GM23338 (cell line): ENCODE measurements at regions not wholly inside any gene's neighbourhood (a gene's known extent, or its start where the extent isn't known, plus 50 kb on each side); places are given as distances from the start of the nearest gene placed in this dataset.

Experiments
- ATAC-seq: fragments of 200-7000 bp; cut with Tn5 transposase; 3 replicates; pipeline ENCODE4 v1.9.1; 2020
- DNase-seq: peaks from one replicate; pipeline ENCODE4 v3.0.0-alpha.2; 2015; ENCODE audit warnings: low spot score
- H2AFZ ChIP-seq: fragments of 200-600 bp; sonication (generic); 2 replicates; pipeline ENCODE4 v1.8.0; 2016; ENCODE audit warnings: antibody characterized with exemption, mild to moderate bottlenecking, moderate library complexity
- H3F3A ChIP-seq: fragments of 200-600 bp; sonication (generic); replicated peaks from 2 replicates; pipeline ENCODE4 v1.8.0; 2017; ENCODE audit warnings: antibody characterized with exemption, mixed run types, low read depth
- H3K27ac ChIP-seq: fragments of 200-600 bp; sonication (generic); 2 replicates; pipeline ENCODE4 v1.6.1; 2016; ENCODE audit warnings: low read depth
- H3K27me3 ChIP-seq: fragments of 200-600 bp; sonication (generic); 2 replicates; pipeline ENCODE4 v1.8.0; 2016; ENCODE audit warnings: mild to moderate bottlenecking, mixed run types, moderate library complexity; ENCODE audit not compliant: insufficient read depth
- H3K36me3 ChIP-seq: fragments of 200-600 bp; sonication (generic); 2 replicates; pipeline ENCODE4 v1.8.0; 2016; ENCODE audit warnings: mild to moderate bottlenecking; ENCODE audit not compliant: insufficient read depth
- H3K4me1 ChIP-seq: fragments of 200-600 bp; sonication (generic); 2 replicates; pipeline ENCODE4 v1.8.0; 2016; ENCODE audit warnings: mild to moderate bottlenecking, moderate library complexity; ENCODE audit not compliant: insufficient read depth
- H3K4me2 ChIP-seq: fragments of 200-600 bp; sonication (generic); 2 replicates; pipeline ENCODE4 v1.7.1; 2017; ENCODE audit warnings: mixed run types
- H3K4me3 ChIP-seq: fragments of 200-600 bp; sonication (generic); 2 replicates; pipeline ENCODE4 v1.6.1; 2016; ENCODE audit warnings: mixed run types
- H3K79me2 ChIP-seq: fragments of 200-600 bp; sonication (generic); replicated peaks from 2 replicates; pipeline ENCODE4 v1.8.0; 2017; ENCODE audit warnings: mild to moderate bottlenecking; ENCODE audit not compliant: insufficient read depth
- H3K9me2 ChIP-seq: fragments of 200-600 bp; sonication (generic); 2 replicates; pipeline ENCODE4 v1.8.0; 2017; ENCODE audit not compliant: insufficient read depth
- H4K20me1 ChIP-seq: fragments of 200-600 bp; sonication (generic); replicated peaks from 2 replicates; pipeline ENCODE4 v1.8.0; 2017; ENCODE audit warnings: mild to moderate bottlenecking; ENCODE audit not compliant: insufficient read depth
- H3K27ac Mint-ChIP-seq: 2 replicates; pipeline ENCODE4 v1.8.0; 2020; ENCODE audit warnings: inconsistent platforms, mild to moderate bottlenecking, moderate library complexity, mixed read lengths
- H3K27me3 Mint-ChIP-seq: 3 replicates; pipeline ENCODE4 v1.8.0; 2022; ENCODE audit warnings: low read depth, mild to moderate bottlenecking, moderate library complexity, mixed read lengths, inconsistent platforms; ENCODE audit not compliant: insufficient read depth, poor library complexity
- H3K36me3 Mint-ChIP-seq: 3 replicates; pipeline ENCODE4 v1.8.0; 2021; ENCODE audit warnings: low read depth, mild to moderate bottlenecking, inconsistent platforms, moderate library complexity, mixed read lengths
- H3K4me1 Mint-ChIP-seq: 3 replicates; pipeline ENCODE4 v1.8.0; 2020; ENCODE audit warnings: mild to moderate bottlenecking, inconsistent platforms, mixed read lengths
- H3K4me3 Mint-ChIP-seq: 3 replicates; pipeline ENCODE4 v1.8.0; 2021; ENCODE audit warnings: moderate library complexity, mild to moderate bottlenecking, inconsistent platforms, mixed read lengths
- H3K9me3 Mint-ChIP-seq: 3 replicates; pipeline ENCODE4 v1.8.0; 2020; ENCODE audit warnings: moderate library complexity, mild to moderate bottlenecking, inconsistent platforms, mixed read lengths
- CREB1 ChIP-seq: fragments of 250-450 bp; sonication (Bioruptor Pico); IDR thresholded peaks from 2 replicates; pipeline ENCODE4 v1.5.0; 2020; ENCODE audit warnings: low read depth, mild to moderate bottlenecking, moderate library complexity
- EZH2 ChIP-seq: fragments of 200-600 bp; sonication (generic); IDR thresholded peaks from one replicate; pipeline ENCODE4 v1.8.0; 2017; ENCODE audit warnings: antibody characterized with exemption, mild to moderate bottlenecking, low read depth; ENCODE audit not compliant: unreplicated experiment
- EZH2phosphoT487 ChIP-seq: fragments of 200-600 bp; sonication (generic); IDR thresholded peaks from one replicate; pipeline ENCODE4 v1.8.1; 2018; ENCODE audit warnings: antibody characterized with exemption; ENCODE audit not compliant: unreplicated experiment
- JUNB ChIP-seq: IDR thresholded peaks from one replicate; pipeline ENCODE4 v1.6.1; 2016; ENCODE audit warnings: antibody characterized with exemption; ENCODE audit not compliant: unreplicated experiment
- NANOG ChIP-seq: IDR thresholded peaks from 2 replicates; pipeline ENCODE4 v1.6.1; 2016; ENCODE audit warnings: antibody characterized with exemption, borderline replicate concordance
- POLR2AphosphoS5 ChIP-seq: IDR thresholded peaks from 2 replicates; pipeline ENCODE4 v1.6.1; 2016; ENCODE audit warnings: antibody characterized with exemption, low read depth
- STAT1 ChIP-seq: IDR thresholded peaks from one replicate; pipeline ENCODE4 v1.6.1; 2016; ENCODE audit warnings: antibody characterized with exemption; ENCODE audit not compliant: unreplicated experiment
- ZNF114 ChIP-seq: fragments of 250-450 bp; sonication (Bioruptor Pico); IDR thresholded peaks from 2 replicates; pipeline ENCODE4 v1.5.0; 2020; ENCODE audit warnings: mild to moderate bottlenecking, moderate library complexity
- ZNF331 ChIP-seq: fragments of 250-450 bp; sonication (Bioruptor Pico); IDR thresholded peaks from 2 replicates; pipeline ENCODE4 v1.5.0; 2020; ENCODE audit warnings: low read depth, mild to moderate bottlenecking, moderate library complexity
- TF ChIP-seq, protein P1 (sequence below), 2 experiments: fragments of 200-600 bp in 1 of 2; sonication (generic) in 1 of 2; conservative IDR thresholded peaks; 2 replicates each; pipeline versions ENCODE4 v1.5.1 to v1.6.1; 2016 to 2017; ENCODE audit warnings: antibody characterized with exemption in 2 of 2, low read depth in 2 of 2, mild to moderate bottlenecking in 2 of 2, moderate library complexity in 1 of 2
- TF ChIP-seq, protein P2 (sequence below): fragments of 250-450 bp; sonication (Bioruptor Pico); IDR thresholded peaks from 2 replicates; pipeline ENCODE4 v1.5.0; 2020; ENCODE audit warnings: mild to moderate bottlenecking, moderate library complexity
- TF ChIP-seq, protein P3 (sequence below): IDR thresholded peaks from 2 replicates; pipeline ENCODE4 v1.6.1; 2016; ENCODE audit warnings: antibody characterized with exemption
- TF ChIP-seq, protein P4 (sequence below): IDR thresholded peaks from one replicate; pipeline ENCODE4 v1.6.1; 2018; ENCODE audit warnings: antibody characterized with exemption; ENCODE audit not compliant: unreplicated experiment

DNA sequence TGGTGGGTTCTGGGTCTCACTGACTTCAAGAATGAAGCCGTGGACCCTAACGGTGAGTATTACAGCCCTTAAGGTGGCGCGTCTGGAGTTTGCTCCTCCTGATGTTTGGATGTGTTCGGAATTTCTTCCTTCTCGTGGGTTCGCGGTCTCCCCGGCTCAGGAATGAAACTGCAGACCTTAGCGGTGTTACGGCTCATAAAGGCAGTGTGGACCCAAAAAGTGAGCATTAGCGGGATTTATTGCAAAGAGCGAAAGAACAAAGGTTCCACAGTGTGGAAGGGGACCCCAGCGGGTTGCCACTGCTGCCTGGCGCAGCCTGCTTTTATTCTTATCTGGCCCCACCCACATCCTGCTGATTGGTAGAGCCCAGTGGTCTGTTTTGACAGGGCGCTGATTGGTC lies 420.5 kb upstream of the BCHE start:
- no peak for ATAC-seq
- H3K27me3 Mint-ChIP-seq = peaks cover 2% of the 10 kb centered on the region
- Histone ChIP-seq H3K4me1 (no peaks in the 10 kb centered on the region), H2AFZ (no peak overlapping the region), H3K4me2 (no peak overlapping the region), H3K27ac (no peak overlapping the region), H3K27me3 (no peaks in the 10 kb centered on the region), H3K9me2 (no peaks in the 10 kb centered on the region), H3K79me2 (no peaks in the 10 kb centered on the region), H4K20me1 (no peaks in the 10 kb centered on the region), H3K36me3 (no peaks in the 10 kb centered on the region; the same call in 1 of the 2 replicates), H3K4me3 (no peak overlapping the region), H3F3A (no peaks in the 10 kb centered on the region)
- DNase-seq = no peak
- no peaks in the 10 kb centered on the region for H3K4me1 Mint-ChIP-seq
- H3K27ac Mint-ChIP-seq = no peak overlapping the region
- TF ChIP-seq CREB1 (no peak), ZNF114 (no peak), POLR2AphosphoS5 (no peak), EZH2phosphoT487 (no peak), EZH2 (no peak), STAT1 (no peak), ZNF331 (CRISPR knock-in tag) (no peak), JUNB (no peak), NANOG (no peak)
- TF ChIP-seq, protein P1, sequence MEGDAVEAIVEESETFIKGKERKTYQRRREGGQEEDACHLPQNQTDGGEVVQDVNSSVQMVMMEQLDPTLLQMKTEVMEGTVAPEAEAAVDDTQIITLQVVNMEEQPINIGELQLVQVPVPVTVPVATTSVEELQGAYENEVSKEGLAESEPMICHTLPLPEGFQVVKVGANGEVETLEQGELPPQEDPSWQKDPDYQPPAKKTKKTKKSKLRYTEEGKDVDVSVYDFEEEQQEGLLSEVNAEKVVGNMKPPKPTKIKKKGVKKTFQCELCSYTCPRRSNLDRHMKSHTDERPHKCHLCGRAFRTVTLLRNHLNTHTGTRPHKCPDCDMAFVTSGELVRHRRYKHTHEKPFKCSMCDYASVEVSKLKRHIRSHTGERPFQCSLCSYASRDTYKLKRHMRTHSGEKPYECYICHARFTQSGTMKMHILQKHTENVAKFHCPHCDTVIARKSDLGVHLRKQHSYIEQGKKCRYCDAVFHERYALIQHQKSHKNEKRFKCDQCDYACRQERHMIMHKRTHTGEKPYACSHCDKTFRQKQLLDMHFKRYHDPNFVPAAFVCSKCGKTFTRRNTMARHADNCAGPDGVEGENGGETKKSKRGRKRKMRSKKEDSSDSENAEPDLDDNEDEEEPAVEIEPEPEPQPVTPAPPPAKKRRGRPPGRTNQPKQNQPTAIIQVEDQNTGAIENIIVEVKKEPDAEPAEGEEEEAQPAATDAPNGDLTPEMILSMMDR (conservative IDR thresholded peaks at IDR 0.05; ENCODE audit: low read depth in 2 of 2) = no peak
- TF ChIP-seq, protein P2, sequence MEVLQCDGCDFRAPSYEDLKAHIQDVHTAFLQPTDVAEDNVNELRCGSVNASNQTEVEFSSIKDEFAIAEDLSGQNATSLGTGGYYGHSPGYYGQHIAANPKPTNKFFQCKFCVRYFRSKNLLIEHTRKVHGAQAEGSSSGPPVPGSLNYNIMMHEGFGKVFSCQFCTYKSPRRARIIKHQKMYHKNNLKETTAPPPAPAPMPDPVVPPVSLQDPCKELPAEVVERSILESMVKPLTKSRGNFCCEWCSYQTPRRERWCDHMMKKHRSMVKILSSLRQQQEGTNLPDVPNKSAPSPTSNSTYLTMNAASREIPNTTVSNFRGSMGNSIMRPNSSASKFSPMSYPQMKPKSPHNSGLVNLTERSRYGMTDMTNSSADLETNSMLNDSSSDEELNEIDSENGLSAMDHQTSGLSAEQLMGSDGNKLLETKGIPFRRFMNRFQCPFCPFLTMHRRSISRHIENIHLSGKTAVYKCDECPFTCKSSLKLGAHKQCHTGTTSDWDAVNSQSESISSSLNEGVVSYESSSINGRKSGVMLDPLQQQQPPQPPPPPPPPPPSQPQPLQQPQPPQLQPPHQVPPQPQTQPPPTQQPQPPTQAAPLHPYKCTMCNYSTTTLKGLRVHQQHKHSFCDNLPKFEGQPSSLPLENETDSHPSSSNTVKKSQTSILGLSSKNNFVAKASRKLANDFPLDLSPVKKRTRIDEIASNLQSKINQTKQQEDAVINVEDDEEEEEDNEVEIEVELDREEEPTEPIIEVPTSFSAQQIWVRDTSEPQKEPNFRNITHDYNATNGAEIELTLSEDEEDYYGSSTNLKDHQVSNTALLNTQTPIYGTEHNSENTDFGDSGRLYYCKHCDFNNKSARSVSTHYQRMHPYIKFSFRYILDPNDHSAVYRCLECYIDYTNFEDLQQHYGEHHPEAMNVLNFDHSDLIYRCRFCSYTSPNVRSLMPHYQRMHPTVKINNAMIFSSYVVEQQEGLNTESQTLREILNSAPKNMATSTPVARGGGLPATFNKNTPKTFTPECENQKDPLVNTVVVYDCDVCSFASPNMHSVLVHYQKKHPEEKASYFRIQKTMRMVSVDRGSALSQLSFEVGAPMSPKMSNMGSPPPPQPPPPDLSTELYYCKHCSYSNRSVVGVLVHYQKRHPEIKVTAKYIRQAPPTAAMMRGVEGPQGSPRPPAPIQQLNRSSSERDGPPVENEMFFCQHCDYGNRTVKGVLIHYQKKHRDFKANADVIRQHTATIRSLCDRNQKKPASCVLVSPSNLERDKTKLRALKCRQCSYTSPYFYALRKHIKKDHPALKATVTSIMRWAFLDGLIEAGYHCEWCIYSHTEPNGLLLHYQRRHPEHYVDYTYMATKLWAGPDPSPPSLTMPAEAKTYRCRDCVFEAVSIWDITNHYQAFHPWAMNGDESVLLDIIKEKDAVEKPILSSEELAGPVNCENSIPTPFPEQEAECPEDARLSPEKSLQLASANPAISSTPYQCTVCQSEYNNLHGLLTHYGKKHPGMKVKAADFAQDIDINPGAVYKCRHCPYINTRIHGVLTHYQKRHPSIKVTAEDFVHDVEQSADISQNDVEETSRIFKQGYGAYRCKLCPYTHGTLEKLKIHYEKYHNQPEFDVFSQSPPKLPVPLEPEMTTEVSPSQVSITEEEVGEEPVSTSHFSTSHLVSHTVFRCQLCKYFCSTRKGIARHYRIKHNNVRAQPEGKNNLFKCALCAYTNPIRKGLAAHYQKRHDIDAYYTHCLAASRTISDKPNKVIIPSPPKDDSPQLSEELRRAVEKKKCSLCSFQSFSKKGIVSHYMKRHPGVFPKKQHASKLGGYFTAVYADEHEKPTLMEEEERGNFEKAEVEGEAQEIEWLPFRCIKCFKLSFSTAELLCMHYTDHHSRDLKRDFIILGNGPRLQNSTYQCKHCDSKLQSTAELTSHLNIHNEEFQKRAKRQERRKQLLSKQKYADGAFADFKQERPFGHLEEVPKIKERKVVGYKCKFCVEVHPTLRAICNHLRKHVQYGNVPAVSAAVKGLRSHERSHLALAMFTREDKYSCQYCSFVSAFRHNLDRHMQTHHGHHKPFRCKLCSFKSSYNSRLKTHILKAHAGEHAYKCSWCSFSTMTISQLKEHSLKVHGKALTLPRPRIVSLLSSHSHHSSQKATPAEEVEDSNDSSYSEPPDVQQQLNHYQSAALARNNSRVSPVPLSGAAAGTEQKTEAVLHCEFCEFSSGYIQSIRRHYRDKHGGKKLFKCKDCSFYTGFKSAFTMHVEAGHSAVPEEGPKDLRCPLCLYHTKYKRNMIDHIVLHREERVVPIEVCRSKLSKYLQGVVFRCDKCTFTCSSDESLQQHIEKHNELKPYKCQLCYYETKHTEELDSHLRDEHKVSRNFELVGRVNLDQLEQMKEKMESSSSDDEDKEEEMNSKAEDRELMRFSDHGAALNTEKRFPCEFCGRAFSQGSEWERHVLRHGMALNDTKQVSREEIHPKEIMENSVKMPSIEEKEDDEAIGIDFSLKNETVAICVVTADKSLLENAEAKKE (CRISPR knock-in tag) = no peak
- TF ChIP-seq, protein P3, sequence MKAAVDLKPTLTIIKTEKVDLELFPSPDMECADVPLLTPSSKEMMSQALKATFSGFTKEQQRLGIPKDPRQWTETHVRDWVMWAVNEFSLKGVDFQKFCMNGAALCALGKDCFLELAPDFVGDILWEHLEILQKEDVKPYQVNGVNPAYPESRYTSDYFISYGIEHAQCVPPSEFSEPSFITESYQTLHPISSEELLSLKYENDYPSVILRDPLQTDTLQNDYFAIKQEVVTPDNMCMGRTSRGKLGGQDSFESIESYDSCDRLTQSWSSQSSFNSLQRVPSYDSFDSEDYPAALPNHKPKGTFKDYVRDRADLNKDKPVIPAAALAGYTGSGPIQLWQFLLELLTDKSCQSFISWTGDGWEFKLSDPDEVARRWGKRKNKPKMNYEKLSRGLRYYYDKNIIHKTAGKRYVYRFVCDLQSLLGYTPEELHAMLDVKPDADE = no peak
- TF ChIP-seq, protein P4, sequence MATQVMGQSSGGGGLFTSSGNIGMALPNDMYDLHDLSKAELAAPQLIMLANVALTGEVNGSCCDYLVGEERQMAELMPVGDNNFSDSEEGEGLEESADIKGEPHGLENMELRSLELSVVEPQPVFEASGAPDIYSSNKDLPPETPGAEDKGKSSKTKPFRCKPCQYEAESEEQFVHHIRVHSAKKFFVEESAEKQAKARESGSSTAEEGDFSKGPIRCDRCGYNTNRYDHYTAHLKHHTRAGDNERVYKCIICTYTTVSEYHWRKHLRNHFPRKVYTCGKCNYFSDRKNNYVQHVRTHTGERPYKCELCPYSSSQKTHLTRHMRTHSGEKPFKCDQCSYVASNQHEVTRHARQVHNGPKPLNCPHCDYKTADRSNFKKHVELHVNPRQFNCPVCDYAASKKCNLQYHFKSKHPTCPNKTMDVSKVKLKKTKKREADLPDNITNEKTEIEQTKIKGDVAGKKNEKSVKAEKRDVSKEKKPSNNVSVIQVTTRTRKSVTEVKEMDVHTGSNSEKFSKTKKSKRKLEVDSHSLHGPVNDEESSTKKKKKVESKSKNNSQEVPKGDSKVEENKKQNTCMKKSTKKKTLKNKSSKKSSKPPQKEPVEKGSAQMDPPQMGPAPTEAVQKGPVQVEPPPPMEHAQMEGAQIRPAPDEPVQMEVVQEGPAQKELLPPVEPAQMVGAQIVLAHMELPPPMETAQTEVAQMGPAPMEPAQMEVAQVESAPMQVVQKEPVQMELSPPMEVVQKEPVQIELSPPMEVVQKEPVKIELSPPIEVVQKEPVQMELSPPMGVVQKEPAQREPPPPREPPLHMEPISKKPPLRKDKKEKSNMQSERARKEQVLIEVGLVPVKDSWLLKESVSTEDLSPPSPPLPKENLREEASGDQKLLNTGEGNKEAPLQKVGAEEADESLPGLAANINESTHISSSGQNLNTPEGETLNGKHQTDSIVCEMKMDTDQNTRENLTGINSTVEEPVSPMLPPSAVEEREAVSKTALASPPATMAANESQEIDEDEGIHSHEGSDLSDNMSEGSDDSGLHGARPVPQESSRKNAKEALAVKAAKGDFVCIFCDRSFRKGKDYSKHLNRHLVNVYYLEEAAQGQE = no peak
- H3K9me3 Mint-ChIP-seq = peaks cover 10% of the 10 kb centered on the region; the same call in 2 of the 3 replicates
- H3K36me3 Mint-ChIP-seq = 0 out of 3 replicates have a peak, but pooled peaks cover 6% of the 10 kb centered on the region
- H3K4me3 Mint-ChIP-seq = no peak overlapping the region
